Transverse colon (tissue), 4 donors: ENCODE measurements at regions not wholly inside any gene's neighbourhood (a gene's known extent, or its start where the extent isn't known, plus 50 kb on each side); places are given as distances from the start of the nearest gene placed in this dataset.

Experiments used
- DNase-seq: peaks from one replicate; pipeline ENCODE4 v3.0.0-alpha.2; 2019
- H3K27ac ChIP-seq, 4 donors: fragments of 200-600 bp; sonication (generic); 2 replicates each; pipeline ENCODE4 v1.5.1; 2016 to 2018; ENCODE audit warnings: inconsistent platforms in 4 of 4
- H3K27me3 ChIP-seq: fragments of 200-600 bp; sonication (generic); 2 replicates; pipeline ENCODE4 v1.5.1; 2017; ENCODE audit warnings: inconsistent platforms
- H3K36me3 ChIP-seq, 4 donors: fragments of 200-600 bp; sonication (generic); 2 replicates each; pipeline ENCODE4 v1.5.1; 2017 to 2019; ENCODE audit warnings: inconsistent platforms in 4 of 4
- H3K4me1 ChIP-seq, 4 donors: fragments of 200-600 bp; sonication (generic); 2 replicates each; pipeline ENCODE4 v1.5.1; 2017 to 2020; ENCODE audit warnings: inconsistent platforms in 4 of 4
- H3K4me3 ChIP-seq, 4 donors: fragments of 200-600 bp; sonication (generic); 1 replicate in 1 of 4; 2 replicates in 3 of 4; pipeline versions ENCODE4 v1.5.1 to v1.6.1; 2017 to 2019; ENCODE audit warnings: inconsistent platforms in 4 of 4
- H3K9me3 ChIP-seq, 2 donors: fragments of 200-600 bp; sonication (generic); 2 replicates each; pipeline ENCODE4 v1.5.1; 2017 to 2019; ENCODE audit warnings: inconsistent platforms in 2 of 2
- EP300 ChIP-seq: sonication (generic); formaldehyde crosslinking; IDR thresholded peaks from one replicate; pipeline ENCODE4 v1.6.1; 2017; ENCODE audit warnings: antibody characterized with exemption, low read depth
- POLR2A ChIP-seq: fragments of 450-650 bp; IDR thresholded peaks from one replicate; pipeline ENCODE4 v1.6.1; 2016; ENCODE audit warnings: antibody characterized with exemption, mild to moderate bottlenecking, moderate library complexity
- POLR2AphosphoS5 ChIP-seq, 3 donors: sonication (generic); formaldehyde crosslinking; IDR thresholded peaks; one replicate each; pipeline ENCODE4 v1.6.1; 2016; ENCODE audit warnings: antibody characterized with exemption in 3 of 3
- whole genome bisulfite sequencing, 2 donors: methylation state at CpG; one replicate each; pipeline ENCODE4 v1.1.5; 2018; ENCODE audit warnings: low coverage in 1 of 2; 5-methylcytosine and 5-hydroxymethylcytosine counted together
- in situ Hi-C, 4 donors: fragments of 200-750 bp; cut with MboI; loops; one replicate each; pipeline versions ENCODE4 v1.15.0 to v1.15.1; 2017; ENCODE audit warnings: low sequenced_read_pairs in 3 of 4, low pct_ligation_motif_present in 1 of 4, low pct_unique_long_range_greater_than_20kb in 1 of 4
- intact Hi-C: fragments of 100-400 bp; cut with DNase I; formaldehyde crosslinking; loops from one replicate; pipeline ENCODE4 v1.15.1; 2023; ENCODE audit warnings: low total_unique reads
- TF ChIP-seq, protein P1 (sequence below), 5 experiments: fragments of 200-600 bp in 3 of 5; fragments of 450-650 bp in 2 of 5; sonication (generic) in 3 of 5; IDR thresholded peaks; 1 replicate in 2 of 5; 2 replicates in 3 of 5; pipeline ENCODE4 v1.5.1; 2016 to 2017; ENCODE audit warnings: antibody characterized with exemption in 5 of 5, inconsistent platforms in 3 of 5, mild to moderate bottlenecking in 2 of 5, moderate library complexity in 1 of 5

DNA sequence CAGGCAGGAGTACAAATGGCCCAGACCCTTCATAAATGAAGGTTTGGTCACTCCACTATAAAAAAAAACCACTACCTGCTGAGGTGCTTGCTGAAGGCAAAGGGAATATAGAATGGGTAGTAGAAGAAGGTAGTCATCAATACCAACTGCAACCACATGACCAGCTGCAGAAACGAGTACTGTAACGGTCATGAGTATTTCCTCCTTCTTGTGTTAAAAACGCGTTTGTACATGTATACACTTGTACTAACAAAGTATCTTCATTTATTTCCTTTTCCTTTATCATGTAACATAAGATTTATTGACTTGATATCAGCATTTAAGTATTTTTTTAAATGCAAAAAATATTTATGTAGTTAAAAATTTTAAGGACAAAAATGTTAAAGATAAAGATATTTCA is 238.6 kb downstream of the TFAP2B start:
- TF ChIP-seq EP300: no peak
- TF ChIP-seq POLR2AphosphoS5 (IDR thresholded peaks at IDR 0.05): no peak
- TF ChIP-seq, protein P1, sequence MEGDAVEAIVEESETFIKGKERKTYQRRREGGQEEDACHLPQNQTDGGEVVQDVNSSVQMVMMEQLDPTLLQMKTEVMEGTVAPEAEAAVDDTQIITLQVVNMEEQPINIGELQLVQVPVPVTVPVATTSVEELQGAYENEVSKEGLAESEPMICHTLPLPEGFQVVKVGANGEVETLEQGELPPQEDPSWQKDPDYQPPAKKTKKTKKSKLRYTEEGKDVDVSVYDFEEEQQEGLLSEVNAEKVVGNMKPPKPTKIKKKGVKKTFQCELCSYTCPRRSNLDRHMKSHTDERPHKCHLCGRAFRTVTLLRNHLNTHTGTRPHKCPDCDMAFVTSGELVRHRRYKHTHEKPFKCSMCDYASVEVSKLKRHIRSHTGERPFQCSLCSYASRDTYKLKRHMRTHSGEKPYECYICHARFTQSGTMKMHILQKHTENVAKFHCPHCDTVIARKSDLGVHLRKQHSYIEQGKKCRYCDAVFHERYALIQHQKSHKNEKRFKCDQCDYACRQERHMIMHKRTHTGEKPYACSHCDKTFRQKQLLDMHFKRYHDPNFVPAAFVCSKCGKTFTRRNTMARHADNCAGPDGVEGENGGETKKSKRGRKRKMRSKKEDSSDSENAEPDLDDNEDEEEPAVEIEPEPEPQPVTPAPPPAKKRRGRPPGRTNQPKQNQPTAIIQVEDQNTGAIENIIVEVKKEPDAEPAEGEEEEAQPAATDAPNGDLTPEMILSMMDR (IDR thresholded peaks at IDR 0.05): no peak
- TF ChIP-seq POLR2A: no peak
- no peaks in the 10 kb centered on the region for H3K4me1 ChIP-seq
- no peaks in the 10 kb centered on the region for H3K36me3 ChIP-seq
- DNase-seq: no peak
- in situ Hi-C loops: no loop called here
- WGBS, 2 donors: 80 to 88% methylated on average over 4 of the region's 4 CpGs
- intact Hi-C loops: no loop called here
- H3K27me3 ChIP-seq: no peaks in the 10 kb centered on the region
- H3K4me3 ChIP-seq: no peak overlapping the region
- H3K9me3 ChIP-seq: no peaks in the 10 kb centered on the region
- H3K27ac ChIP-seq: no peak overlapping the region

DNA sequence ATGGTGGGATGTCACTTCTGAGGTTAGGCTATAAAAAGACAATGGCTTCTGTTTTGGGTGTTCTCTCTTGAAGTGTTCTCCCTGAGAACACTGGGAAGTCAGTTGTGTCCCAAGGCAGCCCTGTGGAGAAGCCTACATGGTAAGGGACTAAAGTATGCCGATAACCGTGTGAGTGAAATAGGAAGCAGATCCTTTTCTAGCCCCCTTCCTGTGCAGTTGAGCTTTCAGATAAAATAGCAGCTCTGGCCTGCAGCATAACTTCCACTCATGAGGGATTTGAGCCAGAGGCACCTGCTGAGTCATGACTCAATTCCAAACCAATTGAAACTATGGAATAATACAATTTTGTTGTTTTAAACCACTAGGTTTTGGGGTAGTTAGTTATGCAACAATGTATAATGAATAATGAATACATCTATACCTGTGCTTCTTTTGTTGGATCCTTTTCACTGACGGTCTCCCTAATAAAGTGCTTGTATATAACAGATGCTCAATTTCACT is 241.6 kb downstream of the TFAP2B start:
- Histone ChIP-seq H3K9me3 (no peaks in the 10 kb centered on the region), H3K27me3 (no peaks in the 10 kb centered on the region), H3K4me3 (no peak overlapping the region), H3K36me3 (no peaks in the 10 kb centered on the region), H3K4me1 (no peaks in the 10 kb centered on the region), H3K27ac (no peak overlapping the region)
- no peak for TF ChIP-seq POLR2A
- TF ChIP-seq POLR2AphosphoS5 (IDR thresholded peaks at IDR 0.05): no peak
- no peak for TF ChIP-seq EP300
- TF ChIP-seq, protein P1 (IDR thresholded peaks at IDR 0.05): no peak
- intact Hi-C loops: no loop called here
- 72 to 84% methylated on average over 3 of the region's 3 CpGs for WGBS, 2 donors
- in situ Hi-C loops: no loop called here
- no peak for DNase-seq

DNA sequence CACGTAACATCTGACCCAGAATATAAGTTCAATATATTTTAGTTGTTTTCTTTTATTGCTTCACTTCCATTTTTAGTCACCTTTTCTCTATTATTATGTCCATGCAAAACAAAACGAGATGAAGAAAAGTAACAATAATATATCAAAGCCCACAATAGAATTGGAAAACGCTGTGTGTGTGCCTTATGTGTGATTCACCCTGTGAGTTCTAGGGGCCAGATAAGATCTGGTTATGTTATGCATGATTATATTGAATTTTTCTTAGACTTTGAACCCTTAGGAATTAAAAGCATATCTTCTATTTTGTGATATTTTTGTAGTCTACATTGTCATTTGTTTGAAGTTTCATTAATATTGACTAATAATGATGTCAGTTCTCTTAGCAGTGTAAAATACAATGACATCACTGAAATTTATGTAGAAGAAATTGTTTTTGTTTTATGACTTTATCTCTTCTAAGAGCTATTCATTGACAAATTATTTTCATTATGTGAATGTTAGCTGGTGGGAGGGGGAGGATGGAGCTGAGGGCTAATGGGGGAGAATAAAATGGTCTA is 243.6 kb downstream of the TFAP2B start:
- H3K9me3 ChIP-seq: no peaks in the 10 kb centered on the region
- no peak overlapping the region for H3K4me3 ChIP-seq
- in situ Hi-C loops (no loop called here), intact Hi-C loops (no loop called here)
- H3K27ac ChIP-seq: no peak overlapping the region
- H3K27me3 ChIP-seq: no peaks in the 10 kb centered on the region
- TF ChIP-seq POLR2A: no peak
- TF ChIP-seq POLR2AphosphoS5 (IDR thresholded peaks at IDR 0.05): no peak
- no peak for DNase-seq
- H3K36me3 ChIP-seq: no peaks in the 10 kb centered on the region
- WGBS, 2 donors: 59 to 70% methylated on average over 3 of the region's 3 CpGs
- no peaks in the 10 kb centered on the region for H3K4me1 ChIP-seq

DNA sequence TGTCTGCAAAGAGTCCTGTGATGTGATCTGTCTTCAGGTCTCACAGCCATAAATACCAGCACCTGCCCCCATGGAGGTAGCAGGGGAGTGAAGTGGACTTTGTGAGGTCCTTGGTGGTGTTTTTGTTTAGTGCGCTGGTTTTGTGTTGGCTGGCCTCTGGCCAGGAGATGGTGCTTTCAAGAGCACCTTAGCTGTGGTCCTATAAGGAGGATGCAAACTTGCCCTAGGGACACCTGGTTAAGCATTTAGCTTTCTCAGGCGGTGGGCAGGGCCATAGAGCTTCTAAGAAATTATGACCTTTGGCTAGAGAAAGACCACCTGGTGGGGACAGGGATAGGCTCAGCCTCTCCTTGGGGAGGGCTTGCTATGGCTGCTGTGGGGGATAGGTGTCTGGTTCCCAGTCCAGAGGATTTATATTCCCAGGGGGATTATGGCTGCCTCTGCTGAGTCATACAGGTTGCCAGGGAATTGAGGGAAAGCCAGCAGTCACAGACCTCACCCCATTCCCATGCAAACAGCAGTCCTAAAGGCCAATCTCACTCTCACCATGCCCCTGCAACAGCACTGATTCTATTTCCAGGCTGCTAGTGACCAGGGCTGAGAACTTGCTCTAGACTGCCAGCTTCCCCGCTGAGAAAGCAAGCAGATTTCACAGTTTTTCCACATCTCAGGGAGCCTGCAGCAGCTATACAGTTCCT is 259.3 kb downstream of the TFAP2B start:
- no peak for DNase-seq
- no peak overlapping the region for H3K4me3 ChIP-seq
- intact Hi-C loops (no loop called here), in situ Hi-C loops (no loop called here)
- H3K36me3 ChIP-seq: no peaks in the 10 kb centered on the region
- no peaks in the 10 kb centered on the region for H3K27me3 ChIP-seq
- no peaks in the 10 kb centered on the region for H3K9me3 ChIP-seq
- H3K4me1 ChIP-seq: no peaks in the 10 kb centered on the region
- 80% methylated on average over 3 of the region's 3 CpGs; no CpG with 5 or more reads in 1 of the 2 donors for WGBS, 2 donors
- TF ChIP-seq POLR2A: no peak
- no peak for TF ChIP-seq POLR2AphosphoS5 (IDR thresholded peaks at IDR 0.05)
- TF ChIP-seq, protein P1 (IDR thresholded peaks at IDR 0.05): no peak
- TF ChIP-seq EP300: no peak
- H3K27ac ChIP-seq: no peak overlapping the region
